HG03066 (cell line): ENCODE measurements at regions not wholly inside any gene's neighbourhood (a gene's known extent, or its start where the extent isn't known, plus 50 kb on each side); places are given as distances from the start of the nearest gene placed in this dataset.
"Not testable (repeated sequence)": the region's sequence is repeated elsewhere in the genome, so short reads cannot be mapped to it uniquely, and the experiment has no call there.

Source experiments
- ATAC-seq: cut with Tn5 transposase; IDR thresholded peaks from one replicate; pipeline ENCODE4 v1.9.1; 2021; ENCODE audit warnings: low read depth; ENCODE audit not compliant: unreplicated experiment

- no peak for ATAC-seq
These were observed 174.8 kb upstream of the COPS8 start for GRCh38 chr2:236910781-236911495.

GRCh38 chr2:236912326-236913120, 173.2 kb upstream of the COPS8 start:
- ATAC-seq, result no peak

GRCh38 chr2:236915186-236915585, 170.5 kb upstream of the COPS8 start:
- no peak for ATAC-seq

GRCh38 chr2:236915726-236916125, 170.0 kb upstream of the COPS8 start:
- no peak for ATAC-seq

GRCh38 chr2:236916181-236916580, 169.5 kb upstream of the COPS8 start:
- no peak for ATAC-seq

GRCh38 chr2:236916651-236917050, 169.0 kb upstream of the COPS8 start:
- no peak for ATAC-seq

GRCh38 chr2:236917164-236917563, 168.5 kb upstream of the COPS8 start:
- ATAC-seq, result no peak

GRCh38 chr2:236918545-236918944, 167.1 kb upstream of the COPS8 start:
- no peak for ATAC-seq

GRCh38 chr2:236919209-236919608, 166.5 kb upstream of the COPS8 start:
- ATAC-seq, result no peak

GRCh38 chr2:236919801-236920379, 165.8 kb upstream of the COPS8 start:
- not testable (repeated sequence) for ATAC-seq

GRCh38 chr2:236922061-236922460, 163.6 kb upstream of the COPS8 start:
- no peak for ATAC-seq

- no peak for ATAC-seq
These were observed 157.2 kb upstream of the COPS8 start for GRCh38 chr2:236928380-236929037.

- ATAC-seq, result no peak
These were observed 152.8 kb upstream of the COPS8 start for GRCh38 chr2:236932831-236933361.

- no peak for ATAC-seq
These were observed 151.5 kb upstream of the COPS8 start for GRCh38 chr2:236934166-236934565.

GRCh38 chr2:236934656-236935055, 151.0 kb upstream of the COPS8 start:
- no peak for ATAC-seq

GRCh38 chr2:236935083-236935482, 150.6 kb upstream of the COPS8 start:
- no peak for ATAC-seq

- ATAC-seq, result no peak
These were observed 149.9 kb upstream of the COPS8 start for GRCh38 chr2:236935631-236936445.

GRCh38 chr2:236936446-236936940, 149.2 kb upstream of the COPS8 start:
- ATAC-seq, result no peak

GRCh38 chr2:236938126-236938525, 147.6 kb upstream of the COPS8 start:
- no peak for ATAC-seq

- ATAC-seq, result no peak
These were observed 146.4 kb upstream of the COPS8 start for GRCh38 chr2:236939271-236939670.
